Rectal smooth muscle tissue (tissue), 1 donor: ENCODE measurements at regions not wholly inside any gene's neighbourhood (a gene's known extent, or its start where the extent isn't known, plus 50 kb on each side); places are given as distances from the start of the nearest gene placed in this dataset.

Experiments
- H3K27ac ChIP-seq: one replicate; pipeline ENCODE4 v1.7.0; 2013; ENCODE audit warnings: low read depth, low read length, inconsistent platforms
- H3K27me3 ChIP-seq: one replicate; pipeline ENCODE4 v1.7.0; 2013; ENCODE audit warnings: low read length; ENCODE audit not compliant: control insufficient read depth, insufficient read depth
- H3K36me3 ChIP-seq: one replicate; pipeline ENCODE4 v1.7.0; 2013; ENCODE audit warnings: low read length; ENCODE audit not compliant: control insufficient read depth, insufficient read depth
- H3K4me1 ChIP-seq: one replicate; pipeline ENCODE4 v1.7.0; 2013; ENCODE audit warnings: low read length; ENCODE audit not compliant: control insufficient read depth, insufficient read depth
- H3K4me3 ChIP-seq: one replicate; pipeline ENCODE4 v1.7.0; 2013; ENCODE audit warnings: low read length
- H3K9ac ChIP-seq: one replicate; pipeline ENCODE4 v1.7.0; 2013; ENCODE audit warnings: low read length

DNA sequence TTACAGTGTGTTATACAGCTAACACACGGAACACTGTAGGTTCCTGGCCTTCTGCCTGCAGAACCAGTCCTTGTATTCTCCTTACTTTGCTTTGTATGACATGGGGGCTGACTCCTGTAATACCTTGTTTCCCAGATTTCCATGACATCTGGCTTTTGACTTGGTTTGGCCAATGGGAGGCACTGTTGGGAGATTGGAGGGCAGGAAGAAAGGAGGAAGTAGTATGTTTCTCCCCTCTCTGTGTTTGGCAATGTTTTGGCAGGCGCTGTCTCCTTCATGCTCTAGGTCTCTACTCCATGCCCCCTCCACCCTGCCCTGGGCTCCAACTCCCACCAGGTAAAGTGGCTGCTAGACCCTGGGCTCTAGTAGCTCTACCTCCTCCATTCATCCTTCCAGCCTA lies 331.1 kb upstream of the SLC14A2 start:
- no peak overlapping the region for H3K27ac ChIP-seq
- H3K9ac ChIP-seq, result no peak overlapping the region
- no peaks in the 10 kb centered on the region for H3K27me3 ChIP-seq
- H3K36me3 ChIP-seq, result no peaks in the 10 kb centered on the region
- no peaks in the 10 kb centered on the region for H3K4me1 ChIP-seq
- no peak overlapping the region for H3K4me3 ChIP-seq

- no peaks in the 10 kb centered on the region for H3K4me1 ChIP-seq
- H3K9ac ChIP-seq, result no peak overlapping the region
- no peak overlapping the region for H3K4me3 ChIP-seq
- H3K27me3 ChIP-seq, result no peaks in the 10 kb centered on the region
- no peaks in the 10 kb centered on the region for H3K36me3 ChIP-seq
- H3K27ac ChIP-seq, result no peak overlapping the region
Measured at GRCh38 chr18:45284851-45285250, 330.4 kb upstream of the SLC14A2 start.

GRCh38 chr18:45285251-45285650 lies 330.0 kb upstream of the SLC14A2 start:
- H3K27me3 ChIP-seq, result no peaks in the 10 kb centered on the region
- H3K4me1 ChIP-seq, result no peaks in the 10 kb centered on the region
- H3K36me3 ChIP-seq, result no peaks in the 10 kb centered on the region
- no peak overlapping the region for H3K4me3 ChIP-seq
- H3K9ac ChIP-seq, result no peak overlapping the region
- no peak overlapping the region for H3K27ac ChIP-seq

- Histone ChIP-seq H3K36me3 (no peaks in the 10 kb centered on the region), H3K27ac (no peak overlapping the region), H3K4me1 (no peaks in the 10 kb centered on the region), H3K4me3 (no peak overlapping the region), H3K27me3 (no peaks in the 10 kb centered on the region), H3K9ac (no peak overlapping the region)
Measured at GRCh38 chr18:45286431-45286830, 328.8 kb upstream of the SLC14A2 start.

- Histone ChIP-seq H3K27me3 (no peaks in the 10 kb centered on the region), H3K36me3 (no peaks in the 10 kb centered on the region), H3K4me1 (no peaks in the 10 kb centered on the region), H3K27ac (no peak overlapping the region), H3K9ac (no peak overlapping the region), H3K4me3 (no peak overlapping the region)
Measured at GRCh38 chr18:45287531-45287930, 327.7 kb upstream of the SLC14A2 start.

DNA sequence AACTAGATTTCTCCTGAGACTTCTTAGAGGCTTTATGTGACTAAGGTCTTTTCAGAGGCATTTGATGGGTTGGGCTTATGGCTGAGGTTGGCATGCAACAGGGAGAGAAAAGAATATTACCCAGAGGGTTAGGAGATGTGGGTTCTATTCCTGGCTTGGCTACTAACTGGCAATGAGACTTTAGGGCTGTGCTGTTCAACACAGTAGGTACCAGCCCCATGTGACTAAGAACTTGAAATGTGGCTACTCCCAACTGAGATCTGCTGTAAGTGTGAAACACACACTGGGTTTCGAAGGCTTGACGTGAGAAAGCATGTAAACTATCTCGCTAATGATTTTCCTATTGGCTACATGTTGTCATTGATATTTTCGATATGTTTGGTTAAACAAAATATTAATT lies 324.9 kb upstream of the SLC14A2 start:
- Histone ChIP-seq H3K27me3 (no peaks in the 10 kb centered on the region), H3K36me3 (no peaks in the 10 kb centered on the region), H3K9ac (no peak overlapping the region), H3K4me3 (no peak overlapping the region), H3K27ac (no peak overlapping the region), H3K4me1 (no peaks in the 10 kb centered on the region)

- no peak overlapping the region for H3K4me3 ChIP-seq
- no peaks in the 10 kb centered on the region for H3K27me3 ChIP-seq
- H3K27ac ChIP-seq, result no peak overlapping the region
- no peaks in the 10 kb centered on the region for H3K36me3 ChIP-seq
- H3K9ac ChIP-seq, result no peak overlapping the region
- no peaks in the 10 kb centered on the region for H3K4me1 ChIP-seq
Measured at GRCh38 chr18:45291621-45292615, 323.4 kb upstream of the SLC14A2 start.

GRCh38 chr18:45295388-45295787 lies 319.9 kb upstream of the SLC14A2 start:
- Histone ChIP-seq H3K36me3 (no peaks in the 10 kb centered on the region), H3K4me3 (no peak overlapping the region), H3K4me1 (no peaks in the 10 kb centered on the region), H3K27ac (no peak overlapping the region), H3K9ac (no peak overlapping the region), H3K27me3 (no peaks in the 10 kb centered on the region)

DNA sequence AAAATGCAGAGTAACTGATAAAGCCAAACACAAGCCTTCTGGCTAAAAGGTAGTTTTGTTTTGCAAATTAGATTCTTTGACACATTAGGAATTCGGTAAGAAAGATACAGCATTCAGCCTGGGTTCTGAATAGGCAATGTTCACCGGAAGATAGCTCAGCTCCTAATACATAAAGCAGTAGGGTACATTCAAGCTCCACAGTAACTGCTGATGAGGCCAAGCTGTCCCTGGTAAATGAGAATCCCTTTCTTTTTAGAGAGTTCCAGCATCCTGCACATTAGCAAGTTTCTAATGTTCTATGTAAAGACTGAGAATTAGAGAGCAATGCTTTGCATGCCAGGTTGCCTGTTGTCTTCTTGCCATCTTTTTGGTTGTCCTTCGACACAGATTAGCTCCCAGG lies 316.3 kb upstream of the SLC14A2 start:
- no peaks in the 10 kb centered on the region for H3K36me3 ChIP-seq
- H3K9ac ChIP-seq, result no peak overlapping the region
- no peaks in the 10 kb centered on the region for H3K27me3 ChIP-seq
- H3K4me1 ChIP-seq, result no peaks in the 10 kb centered on the region
- H3K4me3 ChIP-seq, result no peak overlapping the region
- H3K27ac ChIP-seq, result no peak overlapping the region

- no peaks in the 10 kb centered on the region for H3K27me3 ChIP-seq
- H3K36me3 ChIP-seq, result no peaks in the 10 kb centered on the region
- no peak overlapping the region for H3K4me3 ChIP-seq
- H3K4me1 ChIP-seq, result no peaks in the 10 kb centered on the region
- H3K9ac ChIP-seq, result no peak overlapping the region
- no peak overlapping the region for H3K27ac ChIP-seq
Measured at GRCh38 chr18:45303026-45303425, 312.2 kb upstream of the SLC14A2 start.

DNA sequence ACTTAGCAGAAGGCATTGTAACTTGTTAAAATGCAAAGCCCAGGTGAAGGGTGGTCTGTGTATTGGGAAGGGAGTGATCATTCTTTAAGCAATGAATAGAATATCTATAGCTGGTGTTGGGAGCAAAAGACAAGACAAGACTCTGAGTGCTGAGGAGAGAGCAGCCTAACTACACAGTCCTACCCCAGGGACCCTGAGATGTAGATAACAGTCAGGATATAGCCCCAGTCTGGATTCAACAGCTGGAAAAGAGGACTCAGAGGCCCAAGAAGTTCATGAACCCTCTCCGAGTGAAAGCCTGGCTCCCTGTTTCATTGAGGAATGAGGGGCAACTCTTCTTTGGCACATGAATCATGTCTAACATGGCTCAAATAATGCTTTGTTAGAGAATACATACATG lies 310.7 kb upstream of the SLC14A2 start:
- Histone ChIP-seq H3K4me3 (no peak overlapping the region), H3K27ac (no peak overlapping the region), H3K27me3 (no peaks in the 10 kb centered on the region), H3K4me1 (no peaks in the 10 kb centered on the region), H3K36me3 (no peaks in the 10 kb centered on the region), H3K9ac (no peak overlapping the region)

- H3K9ac ChIP-seq, result no peak overlapping the region
- H3K27ac ChIP-seq, result no peak overlapping the region
- no peaks in the 10 kb centered on the region for H3K36me3 ChIP-seq
- no peaks in the 10 kb centered on the region for H3K4me1 ChIP-seq
- no peak overlapping the region for H3K4me3 ChIP-seq
- no peaks in the 10 kb centered on the region for H3K27me3 ChIP-seq
Measured at GRCh38 chr18:45312555-45313126, 302.6 kb upstream of the SLC14A2 start.

DNA sequence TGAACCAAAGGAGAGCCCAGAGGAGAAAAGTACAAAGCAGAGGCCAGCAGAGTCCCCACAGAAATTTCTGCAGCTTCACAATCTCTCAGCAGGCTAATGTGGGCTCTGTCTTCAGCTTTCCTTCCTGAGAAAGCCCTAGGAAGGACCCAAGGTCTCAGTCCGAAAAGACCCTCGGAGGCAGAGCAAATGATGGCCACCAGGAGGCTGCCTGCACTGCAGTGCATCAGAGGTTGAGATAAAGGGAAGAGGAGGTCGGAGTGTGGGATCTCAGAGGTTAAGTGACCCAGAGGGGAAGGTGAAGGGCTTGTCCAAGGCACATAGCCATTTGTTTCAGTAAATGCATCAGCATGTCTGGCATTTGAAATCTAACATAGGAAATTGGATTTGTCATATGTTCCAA lies 299.1 kb upstream of the SLC14A2 start:
- Histone ChIP-seq H3K27me3 (no peaks in the 10 kb centered on the region), H3K9ac (no peak overlapping the region), H3K4me1 (no peaks in the 10 kb centered on the region), H3K4me3 (no peak overlapping the region), H3K27ac (no peak overlapping the region), H3K36me3 (no peaks in the 10 kb centered on the region)
